HT-29 (cell line): ENCODE measurements at regions not wholly inside any gene's neighbourhood (a gene's known extent, or its start where the extent isn't known, plus 50 kb on each side); places are given as distances from the start of the nearest gene placed in this dataset.

Source experiments
- DNase-seq: peaks from one replicate; pipeline ENCODE4 v3.0.0-alpha.2; 2015; ENCODE audit warnings: low spot score

DNA sequence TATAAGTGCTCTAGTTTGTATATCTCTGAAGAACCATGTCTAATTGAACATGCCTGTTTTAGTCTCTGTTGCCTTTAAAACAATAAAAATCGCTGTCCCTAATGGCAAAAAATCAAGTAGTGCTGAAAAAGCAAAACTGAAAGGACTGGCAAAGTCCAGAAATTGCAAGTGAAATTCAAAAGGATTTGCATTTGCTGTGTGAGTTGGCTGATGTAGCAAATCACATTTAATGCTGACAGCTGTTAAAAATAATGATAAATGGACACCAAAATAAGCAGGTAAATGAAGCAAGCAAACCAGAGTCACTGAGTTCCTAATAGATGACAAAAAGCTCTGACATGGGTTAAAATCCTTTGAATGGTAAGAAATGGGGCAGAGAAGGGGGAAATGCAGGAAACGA lies 874.1 kb downstream of the GRM8 start:
- DNase-seq = no peak

DNA sequence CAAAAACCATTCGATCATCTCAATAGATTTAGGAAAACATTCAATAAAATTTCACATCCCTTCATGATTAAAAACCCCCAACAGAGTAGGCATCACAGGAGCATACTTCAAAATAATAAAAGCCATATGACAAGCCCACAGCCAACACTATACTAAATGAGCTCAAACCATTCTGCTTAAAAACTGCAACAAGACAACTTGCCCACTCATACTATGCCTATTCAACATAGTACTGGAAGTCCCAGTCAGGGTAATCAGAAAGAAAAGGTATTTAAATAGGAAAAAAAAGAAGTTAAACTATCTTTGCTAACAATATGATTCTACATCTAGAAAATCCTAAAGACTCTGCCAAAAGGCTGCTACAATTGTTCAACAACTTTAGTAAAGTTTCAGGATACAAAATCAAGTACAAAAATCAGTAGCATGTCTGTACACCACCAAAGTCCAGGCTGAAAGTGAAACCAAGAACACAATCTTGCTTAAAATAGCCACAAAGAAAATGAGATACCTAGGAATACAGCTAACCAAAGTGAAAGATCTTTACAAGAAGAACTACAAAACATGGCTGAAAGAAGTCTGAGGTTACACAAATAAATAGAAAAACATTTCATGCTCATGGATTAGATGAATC lies 882.6 kb downstream of the GRM8 start:
- DNase-seq = no peak

DNA sequence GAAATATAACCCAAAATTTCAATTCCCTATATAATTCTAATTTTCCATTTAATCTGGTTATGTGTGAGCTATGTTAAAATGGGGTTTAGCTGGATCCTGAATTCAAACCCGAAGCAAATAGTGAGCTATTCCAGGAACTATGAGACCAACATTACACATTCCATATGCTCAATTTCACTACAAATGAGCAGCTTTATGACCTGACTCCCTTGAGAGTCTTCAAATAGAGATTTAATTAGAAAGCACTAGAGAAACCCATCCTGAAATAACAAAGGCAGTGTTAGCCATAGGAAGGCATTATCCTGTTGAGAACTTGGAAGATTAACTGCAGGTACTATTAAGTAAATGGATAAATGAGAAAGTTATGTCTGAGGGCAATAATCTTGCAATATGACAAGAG lies 890.0 kb downstream of the GRM8 start:
- no peak for DNase-seq

DNA sequence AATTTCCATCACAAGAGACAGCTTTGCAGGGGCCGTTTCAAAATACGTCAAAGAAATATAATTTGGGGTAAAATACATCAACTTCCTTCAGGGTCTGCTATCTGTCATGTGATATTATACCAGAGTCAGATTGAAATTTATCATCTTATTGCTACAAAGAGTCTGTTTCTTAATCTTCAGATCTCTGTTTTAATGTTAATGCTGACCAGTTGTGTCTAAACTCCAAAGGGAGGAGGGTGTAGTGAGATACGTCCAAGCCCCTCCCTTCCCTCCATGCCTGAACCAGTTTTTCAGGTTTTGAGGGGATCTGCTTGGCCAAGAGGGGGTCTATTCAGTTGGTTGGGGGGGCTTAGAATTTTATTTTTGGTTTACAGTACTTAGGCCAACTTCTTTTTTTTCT lies 891.6 kb downstream of the GRM8 start:
- no peak for DNase-seq

DNA sequence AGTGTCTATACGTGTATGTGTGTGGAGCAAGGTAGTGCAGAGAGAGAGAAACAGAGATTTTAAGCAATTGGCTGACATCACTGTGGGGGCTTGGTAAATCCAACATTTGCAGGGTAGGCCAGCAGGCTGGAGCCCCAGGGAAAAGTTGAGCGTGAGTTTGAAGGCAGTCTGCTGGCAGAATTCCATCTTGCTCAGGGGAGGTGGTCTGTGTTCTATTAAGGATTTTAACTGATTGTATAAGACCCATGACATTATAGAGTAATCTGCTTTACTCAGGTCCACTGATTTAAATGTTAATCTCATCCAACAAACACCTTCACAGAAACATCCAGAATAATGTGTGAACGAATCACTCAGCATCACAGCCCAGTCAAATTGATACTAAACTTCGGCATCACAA lies 912.9 kb downstream of the GRM8 start:
- no peak for DNase-seq

DNA sequence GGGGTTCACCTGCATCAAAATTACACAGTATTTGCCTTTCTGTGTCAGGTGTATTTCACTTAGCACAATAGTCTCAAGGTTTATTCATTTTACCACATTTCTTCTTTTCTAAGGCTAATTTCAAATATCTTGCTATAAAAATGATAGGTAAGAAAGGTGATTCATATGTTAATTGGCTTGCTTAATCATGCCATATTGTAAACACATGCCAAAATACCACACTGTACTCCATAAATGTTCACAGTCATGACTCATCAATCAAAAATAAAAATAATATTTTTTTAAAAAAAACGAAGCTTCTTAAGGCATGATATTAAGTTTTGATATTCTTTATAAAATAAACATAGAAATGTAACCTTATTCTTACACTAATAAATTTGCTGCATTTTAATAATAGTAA lies 947.1 kb downstream of the GRM8 start:
- no peak for DNase-seq

DNA sequence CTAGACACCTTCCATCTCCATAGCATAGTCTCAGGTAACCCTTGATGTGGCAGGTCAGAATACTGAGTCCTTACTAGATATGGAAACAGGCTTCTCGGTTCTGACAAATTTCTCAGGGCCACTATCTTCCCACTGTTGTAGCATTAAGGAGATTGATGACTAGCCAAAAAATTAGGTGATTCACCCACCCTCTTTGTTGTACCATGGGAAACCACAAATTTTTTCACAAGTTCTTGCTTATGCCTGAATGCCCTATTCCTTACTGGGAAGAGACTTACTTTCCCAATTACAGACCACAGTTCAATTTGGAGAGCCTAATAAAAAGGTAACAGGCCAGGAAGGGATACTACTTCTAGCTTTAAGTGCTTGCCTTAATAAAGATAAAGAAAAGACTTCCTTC lies 948.8 kb downstream of the GRM8 start:
- no peak for DNase-seq

DNA sequence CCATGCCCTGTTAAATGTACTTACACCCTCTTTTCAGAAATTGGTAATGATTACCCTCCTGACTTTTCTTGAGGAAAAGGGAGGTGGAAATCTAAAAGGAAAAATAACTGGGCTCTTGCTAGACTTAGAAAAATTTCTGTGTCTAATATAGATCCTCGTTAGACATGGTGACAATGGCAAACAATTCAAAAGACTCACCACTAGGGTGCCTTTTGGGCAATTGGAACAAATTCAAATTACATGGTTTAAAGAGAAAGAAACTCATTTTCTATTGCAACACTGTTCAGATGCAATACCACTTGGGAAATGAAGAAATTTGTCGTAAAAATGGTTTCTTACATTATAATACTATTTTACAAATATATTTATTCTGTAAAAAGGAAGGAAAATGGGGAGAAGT lies 950.1 kb downstream of the GRM8 start:
- peak; percentile 15 for DNase-seq

DNA sequence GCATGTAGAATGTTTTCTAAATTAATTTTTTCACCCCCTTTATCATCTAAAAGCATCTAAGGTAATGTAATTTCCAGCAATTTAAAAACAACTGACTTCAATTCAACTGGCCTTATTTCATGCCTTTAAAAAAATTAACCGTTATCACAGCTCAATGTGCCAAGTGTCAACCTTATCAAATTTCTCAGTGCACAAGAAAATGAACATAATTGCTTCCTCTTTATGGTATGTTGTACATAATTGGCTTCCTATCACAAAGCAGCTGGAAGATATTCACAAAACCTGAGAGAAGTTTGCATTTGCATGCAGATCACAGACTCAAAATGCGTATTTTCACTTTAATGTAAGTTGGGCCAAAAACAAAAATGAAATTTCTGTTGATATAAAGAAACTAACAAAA lies 966.4 kb downstream of the GRM8 start:
- DNase-seq = no peak

DNA sequence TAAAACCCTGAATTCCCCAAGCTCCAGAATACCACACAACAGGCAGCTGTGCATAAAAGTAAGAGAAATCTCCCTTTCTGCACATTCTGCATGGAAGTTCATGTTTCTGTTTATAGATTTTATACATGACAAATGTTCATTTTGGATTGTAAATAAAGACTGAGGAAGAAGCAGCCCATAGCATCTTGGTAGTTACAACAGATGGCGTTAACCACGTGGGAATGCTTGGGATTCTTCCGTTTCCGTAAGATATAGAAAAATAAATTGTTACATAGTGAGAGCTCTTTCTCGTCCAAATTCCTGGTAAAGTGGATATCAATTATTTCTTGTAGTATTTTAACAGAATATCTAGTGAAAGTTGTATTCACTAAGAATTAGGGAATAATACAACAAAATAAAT lies 1016.5 kb downstream of the GRM8 start:
- DNase-seq = no peak

DNA sequence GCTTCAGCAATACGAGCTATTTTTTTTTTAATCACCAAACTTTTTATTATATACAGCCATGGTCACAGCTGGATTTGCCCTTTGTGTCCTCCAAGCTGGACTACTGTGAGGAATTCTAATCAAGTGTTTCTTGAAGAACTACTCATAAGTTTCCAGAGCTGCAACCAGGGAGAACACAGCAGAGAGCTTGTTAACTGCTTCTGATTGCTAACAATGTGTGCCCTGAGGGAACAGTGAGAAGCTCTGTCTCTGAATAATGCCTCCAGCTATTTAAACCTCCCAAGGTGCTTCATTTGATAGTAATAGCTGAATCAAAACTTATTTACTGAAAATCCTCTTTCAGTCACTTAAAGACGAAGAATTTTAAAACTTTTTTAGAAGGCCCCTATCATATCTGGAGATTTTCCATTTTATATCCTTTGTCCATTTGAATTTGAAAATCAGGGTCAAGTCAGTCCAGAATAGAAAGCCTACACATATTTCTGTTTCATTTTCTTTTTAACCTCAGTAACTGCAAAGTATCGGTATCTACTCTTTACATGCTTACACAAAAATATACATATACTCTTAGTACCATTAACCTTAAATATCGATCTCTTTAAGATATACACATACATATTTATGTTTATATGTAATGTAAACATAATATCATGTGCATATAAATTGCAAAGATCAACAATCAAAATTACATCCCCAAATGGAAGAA lies 1024.2 kb downstream of the GRM8 start:
- no peak for DNase-seq

DNA sequence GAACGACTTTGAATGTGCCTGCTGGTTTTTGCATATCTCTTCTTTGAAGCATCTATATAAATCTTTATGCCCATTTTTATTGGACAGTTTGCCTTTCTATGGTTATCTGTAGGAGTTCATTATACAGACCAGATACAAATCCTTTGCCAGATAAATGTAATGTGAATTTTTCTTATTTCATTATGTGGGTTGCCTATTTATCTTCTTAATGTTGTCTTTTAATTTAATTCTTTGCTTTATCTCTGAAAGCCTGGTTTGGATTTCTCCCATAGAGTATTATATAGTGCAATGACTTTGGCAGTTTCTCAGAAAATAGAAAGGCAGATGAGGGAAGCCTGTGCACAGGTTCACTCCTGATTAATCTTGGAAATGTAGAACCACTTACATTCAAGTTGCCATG lies 1025.1 kb downstream of the GRM8 start:
- DNase-seq = no peak

DNA sequence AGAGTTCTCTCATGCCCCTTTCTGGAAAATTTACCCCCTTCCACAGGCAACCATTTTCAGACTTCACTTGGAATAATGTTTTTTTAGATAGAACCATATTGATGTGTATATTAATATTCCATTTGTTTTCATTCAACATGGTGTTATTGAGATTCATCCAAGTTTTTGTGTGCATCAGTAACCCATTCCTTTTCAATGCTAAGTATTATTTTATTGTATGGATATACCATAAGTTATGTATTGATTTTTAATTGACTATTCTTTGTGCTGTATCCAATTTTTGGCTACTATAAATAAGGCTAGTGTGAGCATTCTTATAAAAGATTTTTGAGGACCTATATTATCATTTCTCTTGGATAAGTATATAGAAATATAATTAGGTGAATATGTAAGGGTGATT lies 1025.7 kb downstream of the GRM8 start:
- DNase-seq = no peak

DNA sequence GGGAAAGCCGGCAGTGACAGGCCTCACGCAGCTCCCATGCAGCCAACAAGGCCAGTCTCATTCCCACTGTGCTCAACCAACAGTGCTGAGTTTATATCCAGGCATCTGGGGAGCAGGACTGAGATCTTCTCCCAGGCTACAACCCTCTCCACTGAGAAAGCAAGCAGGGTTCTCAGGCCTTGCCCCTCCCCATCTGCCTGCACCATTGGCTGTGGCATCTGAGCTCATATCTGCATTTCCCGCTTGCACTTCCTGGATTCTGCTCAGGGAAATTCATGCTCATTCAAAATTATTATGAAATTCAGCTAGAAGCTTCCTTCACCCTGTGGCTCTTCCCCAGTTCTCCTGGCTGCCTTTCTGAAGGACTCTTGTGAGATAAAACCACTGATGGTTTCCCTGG lies 1029.0 kb downstream of the GRM8 start:
- DNase-seq = no peak

DNA sequence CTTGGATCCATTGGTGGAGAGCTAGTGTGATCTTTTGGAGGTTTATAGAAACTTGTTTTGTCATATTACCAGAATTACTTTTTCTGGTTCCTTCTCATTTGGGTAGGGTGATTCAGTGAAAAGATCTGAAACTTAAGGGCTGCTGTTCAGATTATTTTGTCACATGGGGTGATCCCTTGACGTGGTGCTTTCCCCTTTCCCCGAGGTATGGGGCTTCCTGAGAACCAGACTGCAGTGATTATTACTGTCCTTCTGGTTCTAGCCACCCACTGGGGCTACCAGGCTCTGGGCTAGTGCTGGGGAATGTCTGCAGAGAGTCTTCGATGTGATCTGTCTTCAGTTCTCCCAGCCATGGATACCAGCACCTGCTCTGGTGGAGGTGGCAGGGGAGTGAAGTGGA lies 1030.0 kb downstream of the GRM8 start:
- DNase-seq = no peak

DNA sequence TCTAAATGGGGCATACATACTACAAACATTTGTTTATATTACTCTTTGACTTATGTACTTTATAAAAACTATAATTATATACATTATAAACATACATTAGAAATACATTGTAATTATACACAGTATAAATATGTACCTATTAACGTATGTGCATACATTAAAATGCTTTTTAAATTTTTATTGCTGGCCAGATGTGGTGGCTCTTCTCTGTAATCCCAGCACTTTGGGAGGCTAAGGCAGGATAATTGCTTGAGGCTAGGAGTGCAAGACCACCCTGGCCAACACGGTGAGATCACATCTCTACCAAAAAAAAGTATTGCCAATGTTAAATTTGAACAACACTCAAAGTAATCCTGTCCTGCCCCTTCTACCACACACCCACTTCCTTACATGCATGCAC lies 1037.0 kb downstream of the GRM8 start:
- DNase-seq = no peak

DNA sequence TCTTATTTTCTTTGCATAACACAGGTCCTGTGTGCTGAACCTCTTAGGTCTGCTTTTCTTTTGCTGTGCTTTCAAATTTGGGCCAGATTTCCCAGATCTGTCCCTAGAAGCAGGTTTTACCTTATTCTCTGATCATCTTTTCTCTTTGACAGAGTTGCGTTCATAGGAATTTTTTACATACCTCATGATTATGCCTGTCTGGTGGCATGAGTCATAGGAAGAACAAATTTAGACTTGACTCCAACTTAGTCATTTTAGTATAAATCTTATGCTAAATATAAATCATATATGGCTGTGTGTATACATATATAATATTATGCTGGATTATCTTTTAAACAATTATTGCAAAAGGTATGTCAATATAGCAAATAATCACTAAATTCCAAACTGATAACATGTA lies 1038.9 kb downstream of the GRM8 start:
- DNase-seq = no peak

DNA sequence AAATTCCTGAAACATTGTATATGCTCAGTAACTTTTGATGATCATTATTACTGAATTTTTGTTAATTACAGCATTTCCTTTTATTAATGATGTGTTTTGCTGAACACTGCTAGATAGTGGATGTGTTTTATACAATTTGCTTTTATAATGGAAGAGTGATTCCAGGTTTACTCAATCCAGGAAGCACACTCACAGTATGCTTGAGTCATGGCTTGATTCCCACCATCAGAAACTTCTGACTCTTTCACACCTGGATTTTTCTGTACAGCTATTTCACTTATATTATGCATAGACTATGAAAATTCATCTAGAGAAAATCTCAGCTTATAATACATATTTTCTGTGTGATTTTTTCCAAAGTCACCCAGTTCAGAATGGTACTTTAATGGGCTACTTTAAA lies 1040.9 kb downstream of the GRM8 start:
- DNase-seq = no peak

DNA sequence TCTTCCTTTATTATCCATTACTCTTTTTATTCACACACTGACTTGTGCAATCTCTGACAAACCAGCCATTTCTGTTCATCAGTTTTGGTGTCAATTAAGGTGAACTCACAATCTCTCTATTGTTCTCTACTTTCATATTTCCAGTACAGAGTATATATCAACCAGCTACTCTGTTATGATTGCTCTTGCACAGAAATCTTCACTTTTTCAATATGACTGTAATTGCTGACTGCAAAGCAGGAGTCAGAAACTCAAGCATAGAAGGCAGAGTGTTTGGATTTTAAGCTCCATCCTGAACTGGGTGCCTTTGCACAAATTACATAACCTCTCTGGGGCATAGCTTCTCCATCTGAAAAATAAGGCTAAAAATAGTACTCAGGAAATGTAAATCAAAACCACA lies 1042.0 kb downstream of the GRM8 start:
- DNase-seq = no peak

DNA sequence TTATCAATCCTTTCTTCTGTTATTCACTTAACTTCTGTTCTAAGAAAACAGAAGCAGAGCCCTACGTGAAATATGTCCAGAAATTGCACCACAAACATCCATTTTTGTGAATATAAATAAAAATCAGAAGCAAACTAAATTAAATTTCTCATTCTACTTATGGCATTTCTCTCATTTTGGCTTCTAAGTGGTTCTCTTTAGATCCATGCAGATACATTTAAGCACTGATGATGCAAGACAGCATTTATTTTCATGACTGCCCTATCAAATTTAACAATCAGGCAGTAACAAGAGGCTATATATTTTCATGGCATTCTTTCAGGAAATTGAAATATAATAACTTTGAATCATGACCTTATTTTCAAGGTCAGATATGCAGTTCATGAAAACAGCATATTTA lies 1049.6 kb downstream of the GRM8 start:
- no peak for DNase-seq

DNA sequence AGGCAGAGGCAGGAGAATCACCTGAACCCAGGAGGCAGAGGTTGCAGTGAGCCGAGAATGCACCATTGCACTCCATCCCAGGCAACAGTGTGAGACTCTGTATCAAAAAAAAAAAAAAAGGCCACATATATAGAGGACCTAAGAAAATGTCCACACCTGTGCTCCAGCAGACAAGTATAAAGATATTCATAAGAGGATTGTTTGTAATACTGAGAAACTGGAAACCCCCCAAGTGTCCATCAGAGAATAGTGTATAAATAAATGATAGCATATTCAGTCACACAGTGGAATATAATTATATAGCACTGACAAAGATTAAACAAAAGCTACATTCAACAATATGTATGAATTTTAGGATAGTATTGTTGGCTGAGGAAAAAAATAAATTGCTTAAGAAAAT lies 1050.6 kb downstream of the GRM8 start:
- DNase-seq = no peak

DNA sequence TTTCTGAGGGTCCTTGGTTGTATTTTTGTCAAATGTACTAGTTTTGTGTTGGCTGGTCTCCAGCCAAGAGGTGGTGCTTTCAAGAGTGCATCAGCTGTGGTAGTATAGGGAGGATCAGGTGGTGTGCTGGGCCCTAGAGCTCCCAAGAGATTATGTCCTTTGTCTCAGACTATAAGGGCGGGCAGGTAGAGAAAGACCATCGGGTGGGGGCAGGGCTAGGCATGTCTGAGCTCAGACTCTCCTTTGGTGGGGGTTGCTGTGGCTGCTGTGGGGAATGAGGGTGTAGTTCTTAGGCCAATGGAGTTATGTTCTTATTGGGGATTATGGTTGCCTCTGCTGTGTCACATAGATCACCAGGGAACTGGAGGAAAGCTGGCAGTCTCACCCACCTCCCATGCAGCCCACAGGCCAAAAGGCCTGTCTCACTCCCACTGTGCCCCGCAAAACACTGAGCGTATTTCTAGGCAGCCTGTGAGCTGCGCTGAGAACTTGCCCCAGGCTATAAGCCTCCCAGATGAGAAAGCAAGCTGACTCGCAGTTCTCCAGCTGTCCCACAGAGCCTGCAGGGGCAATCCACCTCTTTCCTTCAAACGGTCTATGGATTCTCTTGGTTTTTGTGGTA lies 1066.7 kb downstream of the GRM8 start:
- DNase-seq = no peak

DNA sequence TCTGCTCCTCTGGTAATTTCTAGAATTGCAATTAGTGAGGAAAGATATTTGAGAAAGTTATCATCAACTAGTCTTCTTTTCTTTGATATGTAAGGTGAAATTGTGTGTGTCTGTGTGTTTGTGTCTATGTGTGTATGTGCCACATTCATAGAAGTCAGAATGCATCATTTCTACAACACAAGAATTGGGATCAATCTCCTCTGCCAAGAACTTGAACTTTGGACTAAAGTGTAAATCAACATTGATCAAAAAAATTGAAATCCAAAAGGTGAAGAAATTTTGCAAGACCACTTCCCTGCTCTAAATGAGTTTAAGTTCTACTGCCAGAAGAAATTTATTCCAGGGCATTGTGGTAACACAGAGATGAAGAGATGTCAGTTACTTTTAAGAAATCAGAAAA lies 1072.8 kb downstream of the GRM8 start:
- no peak for DNase-seq
